ENCODE measurements at regions not wholly inside any gene's neighbourhood (a gene's known extent, or its start where the extent isn't known, plus 50 kb on each side); places are given as distances from the start of the nearest gene placed in this dataset.

DNA sequence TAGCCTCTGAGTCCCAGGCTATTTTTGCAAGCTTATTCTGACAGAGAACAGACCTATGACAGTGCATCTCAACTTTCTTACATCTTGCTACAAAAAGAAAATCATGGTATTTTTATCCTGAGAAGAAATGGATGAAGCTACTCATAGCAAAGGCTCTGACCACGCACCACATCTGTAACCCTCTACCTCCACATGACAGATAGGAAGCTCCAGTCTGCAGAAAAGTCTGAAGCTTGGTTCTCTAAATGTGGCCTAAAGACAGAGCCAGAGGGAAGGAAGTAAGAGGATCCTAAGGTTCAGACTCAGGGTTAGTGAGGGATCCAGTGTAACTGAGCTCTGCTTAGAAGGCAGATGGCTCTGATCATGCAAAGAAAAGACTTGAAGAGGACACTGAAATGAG, 58.4 kb upstream of the ABCB5 start (continued):
- TF ChIP-seq EGR1 (IDR thresholded peaks at IDR 0.05; ENCODE audit: borderline replicate concordance, low read depth, low read length) (no peak), CREB1 (IDR thresholded peaks at IDR 0.05) (no peak), PHF8 (conservative IDR thresholded peaks at IDR 0.05; ENCODE audit: low read depth, low read length) (no peak), SP2 (IDR thresholded peaks at IDR 0.05; ENCODE audit: low read length) (no peak)

Measured in H1 (cell line).